ENCODE measurements at regions not wholly inside any gene's neighbourhood (a gene's known extent, or its start where the extent isn't known, plus 50 kb on each side); places are given as distances from the start of the nearest gene placed in this dataset.

DNA sequence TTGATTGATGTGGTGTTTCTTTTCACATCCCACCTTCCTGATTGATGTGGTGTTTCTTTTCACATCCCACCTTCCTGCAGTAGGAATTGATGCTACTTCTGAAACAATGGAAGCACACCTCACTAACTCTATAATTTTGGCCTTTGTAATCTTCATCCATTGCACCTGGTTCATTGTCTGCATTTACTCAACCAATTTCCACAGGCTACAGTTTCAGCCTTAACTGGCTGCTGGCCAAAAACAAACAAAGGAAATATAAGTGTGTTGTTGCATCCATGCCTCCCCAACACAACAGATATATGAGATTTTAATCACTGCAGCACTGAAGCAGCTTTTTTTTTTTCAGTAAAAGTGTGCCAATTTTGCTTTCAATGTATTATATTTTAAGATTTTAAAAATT lies 867.6 kb upstream of the PCDH7 start:
- no peak overlapping the region for H3K27ac ChIP-seq
- intact Hi-C loops (cut with DNase I; ENCODE audit: low total_unique reads) = no loop called here
- H3K4me3 ChIP-seq = no peak overlapping the region

DNA sequence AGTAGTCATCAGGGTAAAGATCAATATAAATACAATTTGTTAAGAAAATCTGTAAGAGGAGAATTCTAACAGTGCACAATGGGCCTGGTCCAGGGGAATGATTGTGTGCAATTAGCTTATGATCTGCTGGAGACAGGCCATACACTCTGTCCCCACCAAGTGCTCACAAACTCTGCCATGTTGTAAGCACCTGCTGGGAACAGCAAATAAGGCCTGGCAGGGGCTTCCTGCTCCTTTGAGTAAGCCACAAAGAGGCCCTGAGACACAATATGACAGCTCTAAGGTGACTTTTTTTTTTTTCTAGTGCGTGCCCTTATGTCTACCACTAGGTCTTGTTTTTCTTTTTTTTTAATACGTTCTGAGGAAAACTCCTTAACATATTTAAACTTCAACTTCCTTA lies 866.3 kb upstream of the PCDH7 start:
- intact Hi-C loops (cut with DNase I; ENCODE audit: low total_unique reads) = no loop called here
- H3K27ac ChIP-seq = no peak overlapping the region
- no peaks in the 10 kb centered on the region for H3K4me1 ChIP-seq
- H3K9me3 ChIP-seq = no peaks in the 10 kb centered on the region
- 39 to 54% (median 49%) methylated on average over 2 of the region's 2 CpGs for WGBS, 5 donors
- no peak for DNase-seq
- TF ChIP-seq POLR2A (IDR thresholded peaks at IDR 0.05) = no peak
- no peak for TF ChIP-seq POLR2AphosphoS5 (IDR thresholded peaks at IDR 0.05)
- no peak for TF ChIP-seq EP300 (IDR thresholded peaks at IDR 0.05)
- TF ChIP-seq, protein P1, sequence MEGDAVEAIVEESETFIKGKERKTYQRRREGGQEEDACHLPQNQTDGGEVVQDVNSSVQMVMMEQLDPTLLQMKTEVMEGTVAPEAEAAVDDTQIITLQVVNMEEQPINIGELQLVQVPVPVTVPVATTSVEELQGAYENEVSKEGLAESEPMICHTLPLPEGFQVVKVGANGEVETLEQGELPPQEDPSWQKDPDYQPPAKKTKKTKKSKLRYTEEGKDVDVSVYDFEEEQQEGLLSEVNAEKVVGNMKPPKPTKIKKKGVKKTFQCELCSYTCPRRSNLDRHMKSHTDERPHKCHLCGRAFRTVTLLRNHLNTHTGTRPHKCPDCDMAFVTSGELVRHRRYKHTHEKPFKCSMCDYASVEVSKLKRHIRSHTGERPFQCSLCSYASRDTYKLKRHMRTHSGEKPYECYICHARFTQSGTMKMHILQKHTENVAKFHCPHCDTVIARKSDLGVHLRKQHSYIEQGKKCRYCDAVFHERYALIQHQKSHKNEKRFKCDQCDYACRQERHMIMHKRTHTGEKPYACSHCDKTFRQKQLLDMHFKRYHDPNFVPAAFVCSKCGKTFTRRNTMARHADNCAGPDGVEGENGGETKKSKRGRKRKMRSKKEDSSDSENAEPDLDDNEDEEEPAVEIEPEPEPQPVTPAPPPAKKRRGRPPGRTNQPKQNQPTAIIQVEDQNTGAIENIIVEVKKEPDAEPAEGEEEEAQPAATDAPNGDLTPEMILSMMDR (IDR thresholded peaks at IDR 0.05) = no peak
- H3K27me3 ChIP-seq = no peaks in the 10 kb centered on the region
- H3K36me3 ChIP-seq = no peaks in the 10 kb centered on the region
- H3K4me3 ChIP-seq = no peak overlapping the region

More for the DNA sequence above, 867.6 kb upstream of the PCDH7 start:
- Histone ChIP-seq H3K9me3 (no peaks in the 10 kb centered on the region), H3K4me1 (no peaks in the 10 kb centered on the region), H3K27me3 (no peaks in the 10 kb centered on the region), H3K36me3 (no peaks in the 10 kb centered on the region)
- TF ChIP-seq POLR2A (IDR thresholded peaks at IDR 0.05) (no peak), EP300 (IDR thresholded peaks at IDR 0.05) (no peak), POLR2AphosphoS5 (IDR thresholded peaks at IDR 0.05) (no peak)
- TF ChIP-seq, protein P1 (IDR thresholded peaks at IDR 0.05) = no peak
- DNase-seq = no peak

DNA sequence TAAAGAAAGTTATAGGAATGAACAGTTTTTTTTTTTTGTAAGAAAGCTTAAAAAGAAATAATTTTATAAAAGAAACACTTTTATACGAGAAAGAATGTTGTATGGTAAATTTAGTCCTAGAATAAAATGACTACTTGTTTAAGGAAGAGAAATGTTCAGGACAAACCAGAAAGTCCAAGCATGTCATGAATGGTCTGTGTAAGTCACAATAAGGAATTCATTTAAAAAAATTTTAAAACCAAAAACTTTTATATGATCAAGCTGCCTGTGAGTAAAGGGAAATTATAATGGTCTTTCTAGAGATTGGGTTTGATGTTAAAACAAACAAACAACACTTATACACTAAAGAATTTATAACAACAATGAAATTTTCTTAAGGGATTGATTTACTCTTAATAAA lies 858.9 kb upstream of the PCDH7 start:
- intact Hi-C loops (cut with DNase I; ENCODE audit: low total_unique reads) = no loop called here
- WGBS, 5 donors = 70 to 82% (median 72%) methylated on average over 1 of the region's 1 CpG
- H3K27ac ChIP-seq = no peak overlapping the region

DNA sequence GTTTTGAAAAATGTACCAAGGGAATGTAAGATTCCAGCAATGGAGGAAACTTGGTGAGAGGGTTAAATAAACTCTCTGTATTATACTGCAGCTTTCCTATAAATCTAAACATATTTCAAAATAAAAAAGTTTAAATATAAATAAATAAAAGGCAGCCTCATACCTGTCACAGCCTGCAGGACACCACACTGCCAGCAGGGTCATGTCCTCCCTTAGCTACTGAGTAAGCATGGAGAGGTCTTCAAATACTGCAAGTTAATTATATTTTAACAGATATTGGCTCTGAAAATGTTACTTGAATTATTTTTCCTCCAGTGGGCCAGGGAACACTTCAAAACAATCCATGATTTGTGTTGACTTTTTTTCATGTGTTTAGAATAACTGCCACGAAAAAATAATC lies 852.8 kb upstream of the PCDH7 start:
- intact Hi-C loops (cut with DNase I; ENCODE audit: low total_unique reads) = no loop called here
- Histone ChIP-seq H3K27ac (no peak overlapping the region), H3K36me3 (no peaks in the 10 kb centered on the region), H3K4me1 (no peaks in the 10 kb centered on the region), H3K4me3 (no peak overlapping the region), H3K9me3 (peaks cover 0 to 15% (median 9%) of the 10 kb centered on the region in 4 donors), H3K27me3 (no peaks in the 10 kb centered on the region)
- DNase-seq = no peak
- no peak for TF ChIP-seq EP300 (IDR thresholded peaks at IDR 0.05)
- TF ChIP-seq, protein P1 (IDR thresholded peaks at IDR 0.05) = no peak
- no peak for TF ChIP-seq POLR2AphosphoS5 (IDR thresholded peaks at IDR 0.05)
- TF ChIP-seq POLR2A (IDR thresholded peaks at IDR 0.05) = no peak
- 13 to 39% (median 18%) methylated on average over 1 of the region's 1 CpG for WGBS, 5 donors

More for the DNA sequence above, 858.9 kb upstream of the PCDH7 start:
- no peaks in the 10 kb centered on the region for H3K36me3 ChIP-seq
- H3K4me3 ChIP-seq = no peak overlapping the region
- H3K27me3 ChIP-seq = no peaks in the 10 kb centered on the region
- H3K4me1 ChIP-seq = no peaks in the 10 kb centered on the region
- H3K9me3 ChIP-seq = peaks cover 0 to 16% (median 4%) of the 10 kb centered on the region in 4 donors
- TF ChIP-seq POLR2AphosphoS5 (IDR thresholded peaks at IDR 0.05) (no peak), POLR2A (IDR thresholded peaks at IDR 0.05) (no peak), EP300 (IDR thresholded peaks at IDR 0.05) (no peak)
- TF ChIP-seq, protein P1 (IDR thresholded peaks at IDR 0.05) = no peak
- no peak for DNase-seq
